K562 (cell line): ENCODE measurements at regions not wholly inside any gene's neighbourhood (a gene's known extent, or its start where the extent isn't known, plus 50 kb on each side); places are given as distances from the start of the nearest gene placed in this dataset.

Source experiments
- BCLAF1 ChIP-seq, 2 experiments: fragments of 450-650 bp in 1 of 2; IDR thresholded peaks; 2 replicates each; pipeline ENCODE4 v1.6.1; 2011 to 2017; ENCODE audit warnings: low read depth in 2 of 2, antibody characterized with exemption in 1 of 2, borderline replicate concordance in 1 of 2, low read length in 1 of 2, mild to moderate bottlenecking in 1 of 2, mixed read lengths in 1 of 2; ENCODE audit not compliant: control insufficient read depth in 1 of 2
- CHD7 ChIP-seq: fragments of 200-600 bp; sonication (generic); IDR thresholded peaks from one replicate; pipeline ENCODE4 v1.6.1; 2012; ENCODE audit warnings: mild to moderate bottlenecking, low read depth, low read length, inconsistent platforms
- CXXC5 ChIP-seq: fragments of 250-450 bp; sonication (Bioruptor Pico); IDR thresholded peaks from 2 replicates; pipeline ENCODE4 v1.8.0; 2022; ENCODE audit warnings: inconsistent platforms, mild to moderate bottlenecking, moderate library complexity
- DACH1 ChIP-seq: fragments of 450-650 bp; IDR thresholded peaks from 2 replicates; pipeline ENCODE4 v1.6.1; 2018; ENCODE audit not compliant: partially characterized antibody
- FIP1L1 ChIP-seq: fragments of 200-400 bp; formaldehyde crosslinking; IDR thresholded peaks from 2 replicates; pipeline ENCODE4 v1.6.1; 2018; ENCODE audit warnings: mild to moderate bottlenecking, low read depth, low read length; ENCODE audit not compliant: poor library complexity, severe bottlenecking
- FOSL1 ChIP-seq: fragments of 200-800 bp; sonication (Bioruptor generic); conservative IDR thresholded peaks from 2 replicates; pipeline ENCODE4 v1.6.1; 2016; ENCODE audit warnings: missing genetic modification characterization, missing compliant biosample characterization
- GABPA ChIP-seq: fragments of 200-800 bp; sonication (Bioruptor generic); conservative IDR thresholded peaks from 2 replicates; pipeline ENCODE4 v1.6.1; 2016; ENCODE audit warnings: low read depth, missing genetic modification characterization, missing compliant biosample characterization
- KDM2B ChIP-seq: fragments of 250-450 bp; sonication (Bioruptor Pico); IDR thresholded peaks from 2 replicates; pipeline ENCODE4 v1.8.0; 2021; ENCODE audit warnings: mild to moderate bottlenecking, moderate library complexity
- KLF10 ChIP-seq: fragments of 250-450 bp; sonication (Bioruptor Pico); IDR thresholded peaks from 2 replicates; pipeline ENCODE4 v1.6.1; 2021; ENCODE audit warnings: matching md5 sums
- MAFF ChIP-seq: IDR thresholded peaks from 2 replicates; pipeline ENCODE4 v1.6.1; 2012; ENCODE audit warnings: low read length, improper control_type of control experiment
- NR4A1 ChIP-seq, 2 experiments: fragments of 250-450 bp in 1 of 2; fragments of 450-650 bp in 1 of 2; sonication (Bioruptor Pico) in 1 of 2; IDR thresholded peaks; 2 replicates each; pipeline versions ENCODE4 v1.4.0 to v1.6.1; 2016 to 2020; ENCODE audit warnings: mild to moderate bottlenecking in 2 of 2, missing compliant biosample characterization in 1 of 2, missing genetic modification characterization in 1 of 2, moderate library complexity in 1 of 2
- SIRT6 ChIP-seq: IDR thresholded peaks from one replicate; pipeline ENCODE4 v1.6.1; 2012; ENCODE audit warnings: low read depth, mild to moderate bottlenecking, control low read depth, inconsistent platforms, low read length, moderate library complexity
- STAT5A ChIP-seq: IDR thresholded peaks from 2 replicates; pipeline ENCODE4 v1.6.1; 2012; ENCODE audit warnings: low read length, inconsistent platforms, borderline replicate concordance
- ZNF384 ChIP-seq: IDR thresholded peaks from 2 replicates; pipeline ENCODE4 v1.6.1; 2012; ENCODE audit warnings: low read depth, low read length, improper control_type of control experiment
- ZNF764 ChIP-seq: fragments of 250-450 bp; sonication (Bioruptor Pico); IDR thresholded peaks from 2 replicates; pipeline ENCODE4 v1.4.0; 2020; ENCODE audit warnings: low read depth, mild to moderate bottlenecking, moderate library complexity

- TF ChIP-seq CHD7 (no peak), CXXC5 (CRISPR knock-in tag) (no peak), FOSL1 (tag) (no peak), GABPA (tag) (no peak), MAFF (no peak), DACH1 (no peak), KDM2B (CRISPR knock-in tag) (no peak), ZNF764 (CRISPR knock-in tag) (no peak), NR4A1 (CRISPR knock-in tag; IDR thresholded peaks at IDR 0.05) (no peak), NR4A1 (tag; IDR thresholded peaks at IDR 0.05) (no peak), KLF10 (CRISPR knock-in tag) (no peak), ZNF384 (no peak), SIRT6 (no peak), BCLAF1 (IDR thresholded peaks at IDR 0.05; ENCODE audit: borderline replicate concordance in 1 of 2, control insufficient read depth in 1 of 2, low read depth in 2 of 2, low read length in 1 of 2) (no peak), STAT5A (no peak), FIP1L1 (no peak)
Measured at GRCh38 chr3:487614-488013, 291.1 kb downstream of the CHL1 start (continued).
